ENCODE measurements at regions not wholly inside any gene's neighbourhood (a gene's known extent, or its start where the extent isn't known, plus 50 kb on each side); places are given as distances from the start of the nearest gene placed in this dataset.

DNA sequence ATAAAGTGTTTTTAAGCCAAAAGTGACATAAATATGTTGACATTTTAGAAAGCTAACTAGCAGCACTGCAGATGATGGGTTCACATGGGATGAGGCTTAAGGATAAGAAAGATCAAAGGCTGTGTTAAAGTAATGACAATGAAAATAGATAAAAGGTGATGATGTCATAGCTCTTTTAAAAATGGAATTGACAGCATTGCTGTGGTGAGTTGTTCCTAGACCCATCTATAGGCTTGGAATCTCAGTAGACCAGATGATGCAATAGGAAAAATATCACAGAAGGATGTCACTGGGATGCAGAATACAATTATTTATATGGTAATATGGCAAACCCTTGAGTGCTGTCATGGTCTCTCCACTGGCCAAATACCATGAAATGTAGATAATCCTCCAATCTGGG, 286.0 kb downstream of the PLA2G4A start:
- ATAC-seq (no peak), DNase-seq (ENCODE audit: low read depth in 1 of 2, low spot score in 1 of 2) (no peak), FAIRE-seq (no peak)
- H3K4me3 ChIP-seq: no peak overlapping the region
- no peak overlapping the region for H3K27ac ChIP-seq
- POLR2A ChIA-PET: no interaction called here
- H3K4me2 ChIP-seq: no peak overlapping the region
- TF ChIP-seq EHF (CRISPR knock-in tag; IDR thresholded peaks at IDR 0.05) (no peak), TP53 (CRISPR knock-in tag; IDR thresholded peaks at IDR 0.05) (no peak), HOXB13 (CRISPR knock-in tag; IDR thresholded peaks at IDR 0.05; ENCODE audit: low read depth) (no peak), ELK1 (IDR thresholded peaks at IDR 0.05; ENCODE audit: low read depth, low read length) (no peak), MYC (IDR thresholded peaks at IDR 0.05; ENCODE audit: borderline replicate concordance, low read length) (no peak), SMC3 (IDR thresholded peaks at IDR 0.05) (no peak), RARB (CRISPR knock-in tag; IDR thresholded peaks at IDR 0.05) (no peak), RFX5 (IDR thresholded peaks at IDR 0.05) (no peak), RAD21 (conservative IDR thresholded peaks at IDR 0.05 in 1 of 2, IDR thresholded peaks at IDR 0.05 in 1 of 2) (no peak)
- TF ChIP-seq, protein P1, sequence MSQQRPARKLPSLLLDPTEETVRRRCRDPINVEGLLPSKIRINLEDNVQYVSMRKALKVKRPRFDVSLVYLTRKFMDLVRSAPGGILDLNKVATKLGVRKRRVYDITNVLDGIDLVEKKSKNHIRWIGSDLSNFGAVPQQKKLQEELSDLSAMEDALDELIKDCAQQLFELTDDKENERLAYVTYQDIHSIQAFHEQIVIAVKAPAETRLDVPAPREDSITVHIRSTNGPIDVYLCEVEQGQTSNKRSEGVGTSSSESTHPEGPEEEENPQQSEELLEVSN (IDR thresholded peaks at IDR 0.05; ENCODE audit: borderline replicate concordance, low read depth): no peak
- TF ChIP-seq, protein P2, sequence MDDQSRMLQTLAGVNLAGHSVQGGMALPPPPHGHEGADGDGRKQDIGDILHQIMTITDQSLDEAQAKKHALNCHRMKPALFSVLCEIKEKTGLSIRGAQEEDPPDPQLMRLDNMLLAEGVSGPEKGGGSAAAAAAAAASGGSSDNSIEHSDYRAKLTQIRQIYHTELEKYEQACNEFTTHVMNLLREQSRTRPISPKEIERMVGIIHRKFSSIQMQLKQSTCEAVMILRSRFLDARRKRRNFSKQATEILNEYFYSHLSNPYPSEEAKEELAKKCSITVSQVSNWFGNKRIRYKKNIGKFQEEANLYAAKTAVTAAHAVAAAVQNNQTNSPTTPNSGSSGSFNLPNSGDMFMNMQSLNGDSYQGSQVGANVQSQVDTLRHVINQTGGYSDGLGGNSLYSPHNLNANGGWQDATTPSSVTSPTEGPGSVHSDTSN (IDR thresholded peaks at IDR 0.05): no peak
- TF ChIP-seq, protein P3, sequence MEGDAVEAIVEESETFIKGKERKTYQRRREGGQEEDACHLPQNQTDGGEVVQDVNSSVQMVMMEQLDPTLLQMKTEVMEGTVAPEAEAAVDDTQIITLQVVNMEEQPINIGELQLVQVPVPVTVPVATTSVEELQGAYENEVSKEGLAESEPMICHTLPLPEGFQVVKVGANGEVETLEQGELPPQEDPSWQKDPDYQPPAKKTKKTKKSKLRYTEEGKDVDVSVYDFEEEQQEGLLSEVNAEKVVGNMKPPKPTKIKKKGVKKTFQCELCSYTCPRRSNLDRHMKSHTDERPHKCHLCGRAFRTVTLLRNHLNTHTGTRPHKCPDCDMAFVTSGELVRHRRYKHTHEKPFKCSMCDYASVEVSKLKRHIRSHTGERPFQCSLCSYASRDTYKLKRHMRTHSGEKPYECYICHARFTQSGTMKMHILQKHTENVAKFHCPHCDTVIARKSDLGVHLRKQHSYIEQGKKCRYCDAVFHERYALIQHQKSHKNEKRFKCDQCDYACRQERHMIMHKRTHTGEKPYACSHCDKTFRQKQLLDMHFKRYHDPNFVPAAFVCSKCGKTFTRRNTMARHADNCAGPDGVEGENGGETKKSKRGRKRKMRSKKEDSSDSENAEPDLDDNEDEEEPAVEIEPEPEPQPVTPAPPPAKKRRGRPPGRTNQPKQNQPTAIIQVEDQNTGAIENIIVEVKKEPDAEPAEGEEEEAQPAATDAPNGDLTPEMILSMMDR (IDR thresholded peaks at IDR 0.05): no peak
- TF ChIP-seq, protein P4, sequence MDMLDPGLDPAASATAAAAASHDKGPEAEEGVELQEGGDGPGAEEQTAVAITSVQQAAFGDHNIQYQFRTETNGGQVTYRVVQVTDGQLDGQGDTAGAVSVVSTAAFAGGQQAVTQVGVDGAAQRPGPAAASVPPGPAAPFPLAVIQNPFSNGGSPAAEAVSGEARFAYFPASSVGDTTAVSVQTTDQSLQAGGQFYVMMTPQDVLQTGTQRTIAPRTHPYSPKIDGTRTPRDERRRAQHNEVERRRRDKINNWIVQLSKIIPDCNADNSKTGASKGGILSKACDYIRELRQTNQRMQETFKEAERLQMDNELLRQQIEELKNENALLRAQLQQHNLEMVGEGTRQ (IDR thresholded peaks at IDR 0.05): no peak
- CTCF ChIA-PET: no interaction called here
- no peaks in the 10 kb centered on the region for H3K4me1 ChIP-seq
- H3K9me3 ChIP-seq: no peaks in the 10 kb centered on the region

DNA sequence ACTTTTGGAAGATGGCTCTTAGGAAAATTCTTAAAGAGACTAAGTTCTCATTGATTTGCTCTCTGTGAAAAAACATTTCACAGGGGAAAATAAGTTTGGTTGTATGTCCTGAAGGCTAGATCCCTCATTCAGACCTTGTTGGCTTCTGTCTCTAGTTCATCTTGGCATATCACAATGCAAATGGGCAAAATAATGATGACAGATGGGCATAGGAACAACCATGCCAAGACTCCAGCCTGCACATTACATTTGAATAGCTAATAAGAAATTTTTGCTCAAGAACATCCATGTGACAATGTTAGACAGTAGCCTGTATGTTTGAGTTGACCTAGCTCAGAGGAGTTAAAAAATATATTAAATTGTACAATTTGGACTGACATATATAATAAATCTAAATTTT, 292.9 kb downstream of the PLA2G4A start:
- ChIA-PET CTCF (no interaction called here), POLR2A (no interaction called here)
- no peak for FAIRE-seq
- Histone ChIP-seq H3K4me3 (no peak overlapping the region), H3K27ac (no peak overlapping the region), H3K9me3 (no peaks in the 10 kb centered on the region), H3K4me1 (no peaks in the 10 kb centered on the region), H3K4me2 (no peak overlapping the region)
- ATAC-seq: no peak
- TF ChIP-seq ZC3H11A (IDR thresholded peaks at IDR 0.05) (no peak), CHD2 (IDR thresholded peaks at IDR 0.05; ENCODE audit: low read length, partially characterized antibody) (no peak)
- no peak for DNase-seq (ENCODE audit: low read depth in 1 of 2, low spot score in 1 of 2)

GRCh38 chr1:187122566-187122965, 293.8 kb downstream of the PLA2G4A start:
- H3K27ac ChIP-seq: no peak overlapping the region
- DNase-seq (ENCODE audit: low read depth in 1 of 2, low spot score in 1 of 2): no peak
- FAIRE-seq: no peak
- ChIA-PET POLR2A (no interaction called here), CTCF (no interaction called here)
- no peak overlapping the region for H3K4me3 ChIP-seq
- no peak overlapping the region for H3K4me2 ChIP-seq
- H3K9me3 ChIP-seq: no peaks in the 10 kb centered on the region
- ATAC-seq: no peak
- no peaks in the 10 kb centered on the region for H3K4me1 ChIP-seq
- TF ChIP-seq HOXB13 (CRISPR knock-in tag; IDR thresholded peaks at IDR 0.05; ENCODE audit: low read depth): no peak
- TF ChIP-seq NFE2L2 (conservative IDR thresholded peaks at IDR 0.05; ENCODE audit: low read length): no peak
- TF ChIP-seq POLR2AphosphoS2 (conservative IDR thresholded peaks at IDR 0.05; ENCODE audit: low read length): no peak
- no peak for TF ChIP-seq EP300 (IDR thresholded peaks at IDR 0.05)
- no peak for TF ChIP-seq RAD21 (conservative IDR thresholded peaks at IDR 0.05 in 1 of 2, IDR thresholded peaks at IDR 0.05 in 1 of 2)
- no peak for TF ChIP-seq TFCP2L1 (CRISPR knock-in tag; IDR thresholded peaks at IDR 0.05)
- WGBS (ENCODE audit: missing lambda C conversion rate): 58% methylated on average over 2 of the region's 2 CpGs

All from A549 (cell line).